Hematopoietic multipotent progenitor cell (in vitro differentiated cells): ENCODE measurements at regions not wholly inside any gene's neighbourhood (a gene's known extent, or its start where the extent isn't known, plus 50 kb on each side); places are given as distances from the start of the nearest gene placed in this dataset.
"Not testable (repeated sequence)": the region's sequence is repeated elsewhere in the genome, so short reads cannot be mapped to it uniquely, and the experiment has no call there.

Source experiments
- DNase-seq, 3 donors: peaks; one replicate each; pipeline ENCODE4 v3.0.0-alpha.2; 2011 to 2015; ENCODE audit warnings: low read depth in 2 of 3, low spot score in 2 of 3

DNA sequence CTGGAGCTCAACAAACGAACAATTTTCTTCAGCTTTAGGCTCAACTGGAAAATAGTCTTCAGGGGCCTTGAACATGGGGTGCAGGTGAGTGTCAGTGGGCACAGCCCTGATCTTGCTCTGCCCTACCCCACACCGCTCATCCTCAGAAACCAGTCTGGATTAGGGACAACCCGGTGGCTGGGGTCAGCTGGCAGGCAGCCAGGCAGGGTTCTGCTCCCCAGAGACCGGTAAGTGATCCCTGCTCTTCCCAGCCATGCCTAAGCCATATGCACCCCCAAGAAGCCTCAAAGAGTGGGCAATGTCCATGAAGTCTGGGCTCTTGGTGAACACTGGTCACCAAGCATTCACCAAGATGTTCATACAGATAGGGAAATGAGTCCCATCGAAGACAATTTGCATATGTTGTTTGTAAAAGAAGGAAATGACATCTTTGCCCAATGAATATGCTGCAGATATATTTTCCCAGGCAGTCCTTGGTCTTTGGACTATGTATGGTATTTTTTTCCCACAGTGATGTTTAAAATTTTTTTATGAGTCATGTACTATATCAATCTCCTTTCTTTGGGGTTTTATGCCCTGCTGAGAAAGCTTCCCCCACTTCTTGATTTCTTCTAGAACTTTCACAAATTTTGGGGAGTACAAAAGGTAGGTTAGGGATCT is 63.9 kb upstream of the VASH1 start:
- no peak for DNase-seq

DNA sequence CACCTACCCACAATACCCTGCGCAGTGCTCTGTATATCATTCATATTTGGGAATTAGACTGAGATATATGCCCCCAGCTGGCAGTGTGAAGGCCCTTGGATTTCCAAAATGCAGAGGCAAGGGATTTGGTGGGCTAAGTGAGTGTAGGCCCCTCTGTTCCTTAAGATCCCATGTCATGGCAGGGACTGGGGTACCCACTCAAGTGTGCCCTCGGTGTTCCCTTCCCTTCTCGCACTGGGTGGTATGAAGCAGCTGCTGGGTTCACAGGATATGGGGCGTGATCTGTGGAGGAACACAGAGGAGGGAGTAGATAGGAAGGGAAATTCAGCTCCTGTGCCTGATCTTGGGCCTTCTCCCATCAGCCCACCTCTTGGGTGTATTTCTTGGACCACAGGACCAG is 63.1 kb upstream of the VASH1 start:
- DNase-seq, result no peak

DNA sequence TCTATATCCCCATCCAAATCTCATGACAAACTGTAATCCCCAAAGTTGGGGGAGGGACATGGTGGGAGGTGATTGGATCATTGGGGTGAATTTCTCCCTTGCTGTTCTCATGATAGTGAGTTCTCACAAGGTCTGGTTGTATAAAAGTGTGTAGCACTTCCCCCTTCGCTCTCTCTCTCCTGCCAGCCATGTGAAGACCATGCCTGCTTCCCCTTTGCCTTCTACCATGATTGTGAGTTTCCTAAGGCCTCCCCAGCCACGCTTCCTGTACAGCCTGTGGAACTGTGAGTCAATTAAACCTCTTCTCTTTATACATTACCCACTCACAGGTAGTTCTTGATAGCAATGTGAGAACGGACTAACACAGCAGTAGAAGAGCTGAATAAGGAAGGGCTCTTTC is 62.6 kb upstream of the VASH1 start:
- peak in 1 of 3 donors; percentile 28 for DNase-seq

DNA sequence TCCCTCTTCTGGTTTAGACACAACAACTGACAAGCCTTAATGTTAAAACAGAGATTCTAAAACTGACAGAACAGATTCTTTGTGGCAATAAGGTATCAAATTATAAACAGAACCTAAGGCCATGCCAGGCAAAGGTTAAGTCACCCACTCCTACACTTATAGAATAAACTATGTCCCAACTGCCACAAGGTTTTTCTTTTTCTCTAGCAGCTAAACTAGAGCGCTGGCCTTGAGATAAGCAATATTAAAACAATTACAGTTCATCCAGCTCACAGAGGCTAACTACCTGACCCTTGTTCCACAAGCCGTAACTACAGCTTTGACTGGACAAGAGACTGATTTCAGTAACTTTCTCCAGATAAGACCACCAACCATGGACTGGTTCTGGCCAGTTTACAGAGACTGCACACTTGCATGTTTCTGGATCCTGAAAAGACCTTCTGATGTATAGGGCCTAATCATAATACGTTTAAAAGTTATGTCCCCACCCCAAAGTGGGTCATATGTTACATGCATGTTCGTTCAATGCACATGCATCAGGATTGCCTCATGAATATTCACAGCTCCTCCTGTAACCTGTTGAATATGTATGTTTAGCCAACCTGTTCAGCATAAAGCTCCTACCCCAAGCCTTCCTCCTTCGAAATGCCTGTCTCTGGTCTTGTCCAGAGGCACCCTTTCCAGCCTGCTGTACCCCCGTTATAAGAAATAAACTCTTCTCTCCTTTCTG is 61.9 kb upstream of the VASH1 start:
- DNase-seq, result no peak

DNA sequence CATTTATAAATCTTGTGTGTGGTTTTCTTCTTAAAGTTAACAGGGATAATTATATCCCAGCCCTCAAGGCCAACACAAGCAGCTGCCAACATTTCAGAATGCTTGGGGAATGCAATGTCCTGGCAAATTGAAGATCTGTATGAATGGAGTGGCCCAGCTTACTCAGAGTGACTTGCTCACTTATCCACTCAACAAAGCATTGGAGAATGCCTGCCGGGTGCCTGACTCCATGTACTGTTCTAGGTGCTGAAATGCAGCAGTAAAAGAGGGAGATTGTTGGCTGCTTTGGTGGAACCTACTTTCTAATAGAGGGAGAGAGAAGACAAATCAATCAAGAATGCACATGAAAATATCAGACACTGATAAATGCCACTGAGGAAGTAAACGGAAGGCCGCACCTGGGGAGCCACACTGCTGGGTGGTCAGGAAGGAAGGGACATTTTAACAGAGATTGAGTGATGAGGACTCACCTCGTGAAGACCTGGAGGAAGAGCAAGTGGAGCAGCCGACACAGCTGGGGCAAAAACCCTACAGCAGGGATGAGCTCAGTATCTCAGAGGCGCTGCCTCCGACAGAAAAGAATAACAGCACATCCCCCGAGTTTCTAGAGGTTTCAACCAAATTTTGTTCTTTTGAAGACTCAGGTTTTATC is 61.2 kb upstream of the VASH1 start:
- no peak for DNase-seq

DNA sequence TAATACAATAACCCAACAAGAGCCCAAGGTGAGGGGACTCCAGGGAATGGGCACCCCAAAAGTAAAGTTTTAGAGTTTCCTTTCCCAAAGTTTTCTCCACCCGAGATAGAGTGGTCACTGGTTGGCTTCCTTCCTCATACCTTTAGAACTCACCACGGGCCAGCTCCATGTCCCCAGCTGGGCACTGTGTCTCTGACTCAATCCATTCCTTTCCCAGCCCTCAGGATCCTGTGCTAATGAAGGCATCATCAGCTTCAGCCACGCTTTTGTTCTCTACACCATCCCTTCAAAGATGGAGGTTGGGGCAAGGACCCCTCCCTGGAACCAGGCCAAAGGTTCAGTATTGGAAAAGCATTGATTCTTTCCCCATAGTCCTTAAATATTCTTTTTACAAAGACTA is 59.8 kb upstream of the VASH1 start:
- no peak for DNase-seq

DNA sequence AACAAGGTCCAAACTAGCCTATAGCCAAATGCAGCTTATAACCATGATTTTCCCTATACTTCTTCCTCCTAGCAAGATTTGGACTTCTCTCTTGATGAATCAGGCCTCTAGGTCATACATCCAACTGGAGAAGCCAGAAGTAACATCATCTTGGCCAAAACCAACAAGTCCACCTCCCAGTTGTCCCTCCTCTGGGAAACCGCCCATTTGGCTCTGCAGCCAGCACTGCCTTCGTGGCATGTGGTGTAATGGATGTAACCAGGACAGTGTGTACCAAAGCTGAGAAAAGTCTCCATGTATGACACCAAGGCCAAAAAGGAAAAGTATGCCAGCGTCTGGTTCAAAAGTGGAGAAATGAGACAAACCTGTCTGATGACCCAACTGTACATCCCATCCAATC is 59.3 kb upstream of the VASH1 start:
- DNase-seq, result no peak

DNA sequence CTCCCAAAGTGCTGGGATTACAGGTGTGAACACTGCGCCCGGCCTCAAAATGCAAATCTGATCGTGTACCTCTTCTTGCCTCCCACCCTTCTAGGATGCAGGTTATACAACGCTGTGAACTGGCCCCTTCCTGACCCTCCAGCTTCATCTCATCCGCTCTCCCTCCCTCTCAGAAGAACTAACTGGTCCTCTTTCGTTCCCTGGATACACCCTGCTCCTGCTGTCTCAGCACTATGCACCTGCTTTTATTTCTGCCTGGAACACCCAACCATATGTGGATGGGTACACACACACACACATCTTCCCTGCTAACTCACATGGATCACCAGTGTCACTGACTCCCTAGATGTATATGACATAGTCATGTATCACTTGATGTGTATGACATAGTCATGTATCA is 56.1 kb upstream of the VASH1 start:
- DNase-seq, result no peak

DNA sequence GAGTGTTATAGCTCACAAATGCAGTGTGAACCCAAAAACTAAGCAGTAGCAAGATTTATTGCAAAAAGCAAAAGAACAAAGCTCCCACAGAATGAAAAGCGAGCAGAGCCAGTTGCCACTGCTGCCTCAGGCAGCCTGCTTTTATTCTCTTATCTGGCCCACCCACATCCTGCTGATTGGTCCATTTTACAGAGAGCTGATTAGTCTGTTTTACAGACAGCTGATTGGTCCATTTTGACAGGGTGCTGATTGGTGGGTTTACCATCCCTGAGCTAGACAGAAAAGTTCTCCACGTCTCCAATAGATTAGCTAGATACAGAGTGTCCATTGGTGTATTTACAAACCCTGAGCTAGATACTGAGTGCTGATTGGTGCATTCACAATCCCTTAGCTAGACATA is 55.1 kb upstream of the VASH1 start:
- DNase-seq, result not testable (repeated sequence)

DNA sequence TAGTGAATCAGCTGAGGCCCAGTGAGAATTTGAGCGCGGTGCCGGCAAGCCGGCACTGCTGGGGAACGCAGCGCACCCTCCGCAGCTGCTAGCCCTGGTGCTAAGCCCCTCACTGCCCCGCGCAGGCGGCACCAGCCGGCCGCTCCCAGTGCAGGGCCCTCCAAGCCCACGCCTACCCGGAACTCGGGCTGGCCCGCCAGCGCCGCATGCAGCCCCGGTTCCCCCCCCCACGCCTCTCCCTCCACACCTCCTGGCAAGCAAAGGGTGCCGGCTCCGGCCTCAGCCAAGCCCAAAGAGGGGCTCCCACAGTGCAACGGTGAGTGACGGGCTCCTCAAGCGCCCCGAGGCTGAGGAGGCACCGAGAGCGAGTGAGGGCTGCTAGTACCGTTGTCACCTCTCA is 54.5 kb upstream of the VASH1 start:
- DNase-seq, result no peak

DNA sequence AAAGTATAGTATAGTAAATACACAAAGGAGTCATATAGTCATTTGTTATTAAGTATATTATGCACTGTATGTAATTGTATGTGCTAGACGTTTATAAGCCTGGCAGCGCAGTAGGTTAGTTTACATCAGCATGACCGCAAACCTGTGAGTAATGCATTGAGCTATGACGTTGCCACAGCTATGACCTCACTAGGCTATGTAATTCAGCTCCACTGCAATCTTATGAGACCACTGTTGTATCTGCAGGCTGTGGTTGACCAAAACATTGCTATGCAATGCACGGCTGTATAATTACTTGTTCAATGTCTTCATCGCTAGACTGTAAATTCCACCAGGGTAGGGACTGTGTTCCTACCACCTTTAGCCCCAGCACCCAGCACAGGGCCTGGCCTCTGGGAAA is 53.2 kb upstream of the VASH1 start:
- no peak for DNase-seq

DNA sequence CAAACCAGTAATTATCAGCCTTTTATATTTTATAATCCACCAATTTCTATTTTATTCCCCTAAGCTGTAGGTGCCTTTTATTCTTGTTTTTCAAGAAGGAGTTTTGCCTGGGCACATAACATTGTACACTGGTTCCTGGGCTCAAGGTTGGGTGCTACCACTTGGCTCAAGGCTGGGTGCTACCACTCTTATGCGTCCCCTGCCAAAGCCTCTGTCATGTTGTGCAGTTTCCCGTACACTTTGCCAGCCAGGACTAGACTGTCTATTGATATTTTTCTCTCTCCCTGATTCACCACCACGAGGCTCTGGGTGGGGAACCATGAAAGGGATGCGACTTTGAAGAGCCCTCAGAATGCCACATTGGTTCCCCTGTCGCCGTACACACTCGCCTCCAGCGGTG is 52.5 kb upstream of the VASH1 start:
- DNase-seq, result no peak

DNA sequence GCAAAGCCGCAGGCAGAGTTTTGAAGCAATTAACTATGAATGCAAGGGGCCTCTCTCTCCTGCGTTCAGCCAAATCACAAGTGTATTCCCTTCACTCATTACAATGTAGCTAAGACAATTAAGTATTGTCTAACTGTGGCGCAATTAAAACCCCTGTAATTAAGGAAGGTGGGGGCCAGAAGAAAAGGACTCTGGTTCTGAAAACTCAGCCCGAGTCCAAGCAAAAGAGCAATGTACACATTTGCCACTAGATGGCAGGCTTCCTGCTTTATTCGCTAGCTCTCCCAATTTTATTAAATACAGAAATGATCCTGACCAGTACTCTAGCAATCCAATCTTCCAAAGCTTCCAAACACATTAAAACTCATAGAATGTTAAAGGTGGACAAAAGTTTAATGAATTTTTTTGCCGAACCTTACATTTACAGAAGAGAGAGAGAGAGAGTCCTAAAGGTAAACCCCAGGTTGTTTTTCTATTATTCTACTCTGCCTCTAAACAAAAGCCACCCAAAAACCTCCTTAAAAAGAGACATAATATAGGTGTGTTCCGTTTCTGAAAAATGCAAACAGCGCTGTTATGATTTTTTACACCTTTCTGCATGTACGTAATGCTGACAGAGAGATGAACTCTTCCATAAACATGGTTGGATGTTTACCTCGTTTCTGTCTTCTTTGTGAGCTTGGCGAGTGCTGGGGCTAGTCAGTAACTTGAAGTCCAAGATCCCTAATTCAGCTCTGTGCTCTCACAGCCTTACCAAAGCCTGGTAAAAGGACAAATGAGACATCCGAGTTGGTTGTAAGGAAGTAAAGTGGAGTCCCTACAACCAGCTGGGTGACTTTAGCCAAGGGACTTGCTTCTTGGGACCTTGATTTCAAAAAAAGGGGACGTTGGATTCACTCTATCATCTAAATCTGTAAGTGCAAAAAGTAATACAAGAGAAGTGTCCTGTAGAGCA is 50.9 kb upstream of the VASH1 start:
- DNase-seq, result peak; percentile 21 to 74 (median 35)
